ENCODE measurements at regions not wholly inside any gene's neighbourhood (a gene's known extent, or its start where the extent isn't known, plus 50 kb on each side); places are given as distances from the start of the nearest gene placed in this dataset.
"Not testable (repeated sequence)": the region's sequence is repeated elsewhere in the genome, so short reads cannot be mapped to it uniquely, and the experiment has no call there.

DNA sequence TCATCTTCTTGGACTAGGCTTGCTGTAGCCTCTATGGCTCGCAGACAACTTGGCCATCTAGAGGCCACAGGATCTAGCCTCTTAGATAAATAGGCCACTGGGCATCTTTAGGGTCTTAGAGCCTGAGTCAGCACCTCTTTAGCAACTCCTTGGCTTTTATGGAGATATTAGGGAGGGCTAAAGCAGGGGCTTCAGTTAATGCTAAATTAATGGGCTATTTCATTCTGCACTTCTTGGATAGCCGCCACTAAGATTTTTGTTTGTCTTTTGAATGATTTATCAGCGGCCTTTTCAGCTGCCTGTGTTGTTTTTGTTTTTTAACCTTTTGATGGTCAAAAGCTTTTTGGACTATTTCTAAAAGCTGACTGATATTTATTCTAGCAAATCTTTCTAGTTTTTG lies 118.3 kb downstream of the UNC93B1 start:
- H3K36me3 Mint-ChIP-seq; H3K4me3 Mint-ChIP-seq; POLR2A ChIA-PET; H3K4me1 Mint-ChIP-seq; ATAC-seq (ENCODE audit: low read depth); DNase-seq; H3K9me3 Mint-ChIP-seq; H3K27ac Mint-ChIP-seq: not testable (repeated sequence)
- H3K27me3 Mint-ChIP-seq, result peaks cover 10% of the 10 kb centered on the region

DNA sequence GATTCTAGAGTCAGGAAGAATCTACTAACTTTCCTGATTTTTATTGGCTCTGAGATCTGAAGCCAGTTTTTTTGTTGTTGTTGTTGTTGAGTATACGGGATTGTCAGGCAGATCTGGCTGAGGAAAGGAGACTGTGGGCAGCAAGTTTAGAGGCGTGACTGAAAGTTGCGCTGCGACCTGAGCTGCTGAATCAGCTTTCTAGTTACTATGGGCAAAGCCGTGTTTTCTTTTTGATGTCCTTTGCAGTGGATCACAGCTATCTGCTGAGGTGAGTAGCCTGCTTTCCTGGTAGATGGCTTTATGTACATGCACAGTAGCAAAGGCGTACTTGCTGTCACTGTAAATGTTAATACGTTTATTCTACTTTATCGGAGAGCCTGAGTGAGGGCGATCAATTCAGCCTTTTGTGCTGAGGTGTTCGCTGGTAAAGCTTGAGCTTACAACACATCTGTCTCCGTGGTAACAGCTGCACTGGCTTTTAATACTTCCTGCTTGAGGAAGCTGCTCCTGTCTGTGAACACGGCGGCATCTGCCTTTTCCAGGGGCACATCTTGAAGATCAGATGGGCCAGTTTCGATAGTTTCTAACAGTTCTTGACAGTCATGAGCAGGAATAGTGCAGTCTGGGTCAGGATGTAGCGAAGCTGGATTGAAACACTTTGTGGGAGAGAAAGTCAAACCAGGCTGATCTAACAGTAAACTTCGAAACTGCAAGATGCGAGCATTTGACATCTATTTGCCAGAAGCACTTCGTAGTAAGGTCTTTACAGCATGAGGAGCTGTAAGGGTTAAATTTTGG lies 118.9 kb downstream of the UNC93B1 start:
- Mint-ChIP-seq H3K27me3 (peaks cover 10% of the 10 kb centered on the region), H3K4me1 (peaks cover 11% of the 10 kb centered on the region), H3K27ac (peak overlapping the region; percentile 49), H3K4me3 (peak overlapping the region; percentile 43)
- ATAC-seq (ENCODE audit: low read depth); DNase-seq; H3K9me3 Mint-ChIP-seq; H3K36me3 Mint-ChIP-seq; POLR2A ChIA-PET: not testable (repeated sequence)

DNA sequence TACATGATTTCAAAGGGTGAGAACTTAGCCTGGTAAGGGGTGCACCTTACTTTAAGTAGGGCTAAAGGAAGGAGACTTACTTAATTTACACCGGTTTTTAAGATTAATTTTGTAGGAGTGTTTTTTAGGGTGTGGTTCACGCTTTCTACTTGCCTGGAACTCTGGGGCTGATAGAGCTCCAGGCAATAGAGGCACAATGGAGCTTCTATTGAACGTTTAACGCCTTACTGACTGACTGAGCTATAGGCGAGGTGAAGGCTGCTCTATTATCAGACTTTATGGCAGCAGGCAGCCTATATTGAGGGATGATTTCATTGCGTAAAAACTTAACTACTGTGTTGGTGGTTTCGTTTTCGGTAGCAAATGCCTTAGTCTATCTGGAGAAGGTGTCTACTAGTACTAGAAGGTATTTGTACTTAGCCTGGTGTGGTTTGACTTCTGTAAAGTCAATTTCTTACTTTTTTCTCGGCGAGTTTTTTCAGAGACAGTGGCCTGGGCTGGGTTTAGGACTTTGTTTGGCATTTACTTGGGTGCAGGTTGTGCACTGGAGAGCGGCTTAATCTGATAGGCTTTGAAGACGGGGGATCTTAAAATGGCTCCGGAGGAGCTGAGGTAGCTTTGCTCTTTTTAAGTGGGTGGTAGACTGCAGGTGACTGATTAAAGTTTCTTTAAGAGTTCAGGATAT lies 119.7 kb downstream of the UNC93B1 start:
- H3K9me3 Mint-ChIP-seq; H3K36me3 Mint-ChIP-seq; DNase-seq; POLR2A ChIA-PET; ATAC-seq (ENCODE audit: low read depth): not testable (repeated sequence)
- Mint-ChIP-seq H3K27ac (peak overlapping the region; percentile 49), H3K4me3 (peak overlapping the region; percentile 40), H3K27me3 (peaks cover 10% of the 10 kb centered on the region), H3K4me1 (peaks cover 11% of the 10 kb centered on the region)

DNA sequence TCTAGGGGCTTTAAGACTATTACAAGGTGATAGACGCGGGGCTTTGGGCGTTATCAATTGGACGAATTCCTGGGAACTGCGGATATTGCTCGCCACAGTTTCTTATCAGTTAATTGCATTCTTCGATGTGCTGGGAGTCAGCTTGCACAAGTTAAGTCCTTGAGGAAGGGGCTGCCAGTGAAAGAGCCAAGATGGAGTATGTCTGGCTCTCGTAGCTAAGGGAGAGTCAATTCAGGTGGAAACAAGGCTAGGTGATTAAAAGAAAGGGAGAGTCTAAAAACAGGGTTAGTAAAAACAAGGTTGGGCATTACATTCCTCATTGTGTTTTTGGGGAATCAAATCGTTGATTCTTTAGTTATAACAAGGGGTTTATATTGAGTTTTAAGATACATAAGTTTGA lies 121.6 kb downstream of the UNC93B1 start:
- DNase-seq; H3K36me3 Mint-ChIP-seq; ATAC-seq (ENCODE audit: low read depth); POLR2A ChIA-PET; H3K4me3 Mint-ChIP-seq; H3K9me3 Mint-ChIP-seq; H3K27ac Mint-ChIP-seq: not testable (repeated sequence)
- Mint-ChIP-seq H3K27me3 (peaks cover 10% of the 10 kb centered on the region), H3K4me1 (peaks cover 13% of the 10 kb centered on the region)

DNA sequence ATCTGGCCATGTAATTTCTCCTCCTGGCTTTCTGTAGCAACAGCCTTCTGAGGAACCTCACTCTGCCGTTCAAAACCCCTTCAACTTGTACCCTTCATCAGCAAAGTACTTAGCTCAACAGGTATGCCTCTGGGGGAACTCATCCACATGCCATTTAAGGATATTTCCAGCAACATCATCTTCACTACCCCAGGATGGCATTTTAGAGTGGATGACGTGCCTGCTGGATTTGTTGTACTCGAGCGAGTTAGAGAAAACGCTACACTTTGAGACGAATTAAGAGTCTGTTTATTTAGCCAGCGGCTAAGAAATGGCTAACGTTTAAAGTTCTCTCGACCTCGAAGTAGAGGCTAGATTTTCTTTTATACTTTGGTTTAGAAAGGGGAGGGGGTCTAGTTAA lies 122.1 kb downstream of the UNC93B1 start:
- H3K4me3 Mint-ChIP-seq; POLR2A ChIA-PET; H3K27me3 Mint-ChIP-seq; H3K9me3 Mint-ChIP-seq; H3K27ac Mint-ChIP-seq; ATAC-seq (ENCODE audit: low read depth); DNase-seq; H3K36me3 Mint-ChIP-seq: not testable (repeated sequence)
- peaks cover 14% of the 10 kb centered on the region for H3K4me1 Mint-ChIP-seq

DNA sequence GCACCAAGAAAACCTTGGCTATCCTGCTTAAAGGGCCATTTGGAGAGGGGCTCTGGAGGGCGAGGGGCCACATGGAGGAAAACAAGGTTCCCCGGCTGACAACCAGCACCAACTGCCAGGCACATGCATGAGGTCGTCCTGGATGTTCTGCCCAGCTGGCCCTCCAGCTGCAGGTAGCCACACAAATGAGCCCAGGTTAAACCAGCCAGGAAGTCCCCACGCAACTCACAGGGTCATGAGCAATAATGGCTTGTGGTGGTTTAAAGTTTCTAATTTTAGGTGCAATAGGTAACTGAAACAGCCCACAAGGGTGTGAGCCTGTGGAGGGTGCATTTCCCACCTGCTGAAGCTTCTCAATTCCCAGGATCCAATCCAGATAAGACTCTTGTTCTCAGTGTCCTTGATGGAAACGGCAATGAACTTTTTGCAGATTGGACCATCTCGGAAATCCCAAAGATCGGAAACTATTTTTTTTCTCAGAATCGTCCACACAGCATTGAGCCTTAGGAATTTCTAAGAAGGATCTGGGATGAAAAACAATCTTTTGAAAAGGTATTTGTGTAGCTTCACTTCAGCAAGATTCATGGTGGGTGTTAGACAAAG lies 123.2 kb downstream of the UNC93B1 start:
- H3K4me3 Mint-ChIP-seq; ATAC-seq (ENCODE audit: low read depth); POLR2A ChIA-PET; H3K27ac Mint-ChIP-seq; H3K9me3 Mint-ChIP-seq; H3K27me3 Mint-ChIP-seq; DNase-seq; H3K36me3 Mint-ChIP-seq: not testable (repeated sequence)
- H3K4me1 Mint-ChIP-seq, result peaks cover 14% of the 10 kb centered on the region

DNA sequence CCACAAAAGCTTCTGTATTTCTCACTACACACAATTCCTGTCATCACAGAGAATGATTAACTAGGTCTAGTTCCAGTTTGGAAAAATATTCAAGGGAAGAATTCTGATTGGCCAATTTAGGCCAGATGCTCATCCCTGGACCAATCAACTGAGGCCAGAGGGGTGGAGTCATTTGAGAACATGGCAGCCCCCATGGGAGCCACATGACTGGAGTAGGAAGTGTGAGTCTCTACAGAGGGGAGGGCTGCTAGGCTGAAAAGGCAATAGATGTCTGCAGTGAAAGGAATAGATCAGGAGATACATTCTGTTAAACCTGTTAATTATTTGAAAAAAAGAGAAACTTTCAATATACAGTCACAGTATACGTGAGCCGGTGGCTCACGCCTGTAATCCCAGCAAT lies 125.2 kb downstream of the UNC93B1 start:
- POLR2A ChIA-PET; H3K9me3 Mint-ChIP-seq; H3K27me3 Mint-ChIP-seq; DNase-seq; H3K4me1 Mint-ChIP-seq; H3K27ac Mint-ChIP-seq; H3K36me3 Mint-ChIP-seq; H3K4me3 Mint-ChIP-seq; ATAC-seq (ENCODE audit: low read depth): not testable (repeated sequence)

DNA sequence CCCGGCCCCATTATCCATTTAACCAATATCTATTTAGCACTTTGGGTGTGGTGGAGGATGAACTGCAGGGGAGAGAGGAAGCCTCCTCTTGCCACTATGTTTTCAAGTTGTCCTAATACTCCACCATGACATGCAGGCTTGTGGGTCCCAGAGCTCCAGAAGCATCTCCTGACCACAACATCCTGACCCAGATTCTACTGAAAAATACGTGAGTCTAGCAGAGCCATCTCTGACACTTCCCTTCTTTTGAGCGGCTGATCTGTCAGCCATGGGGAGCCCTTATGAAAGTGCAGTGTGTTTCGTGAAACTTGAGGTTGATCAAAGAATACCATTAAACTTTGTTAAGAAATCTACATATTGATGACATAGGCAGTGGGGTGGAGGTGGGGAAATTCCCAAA lies 126.6 kb downstream of the UNC93B1 start:
- H3K4me3 Mint-ChIP-seq; H3K9me3 Mint-ChIP-seq; ATAC-seq (ENCODE audit: low read depth); POLR2A ChIA-PET; H3K36me3 Mint-ChIP-seq; H3K27me3 Mint-ChIP-seq; H3K27ac Mint-ChIP-seq; DNase-seq; H3K4me1 Mint-ChIP-seq: not testable (repeated sequence)

DNA sequence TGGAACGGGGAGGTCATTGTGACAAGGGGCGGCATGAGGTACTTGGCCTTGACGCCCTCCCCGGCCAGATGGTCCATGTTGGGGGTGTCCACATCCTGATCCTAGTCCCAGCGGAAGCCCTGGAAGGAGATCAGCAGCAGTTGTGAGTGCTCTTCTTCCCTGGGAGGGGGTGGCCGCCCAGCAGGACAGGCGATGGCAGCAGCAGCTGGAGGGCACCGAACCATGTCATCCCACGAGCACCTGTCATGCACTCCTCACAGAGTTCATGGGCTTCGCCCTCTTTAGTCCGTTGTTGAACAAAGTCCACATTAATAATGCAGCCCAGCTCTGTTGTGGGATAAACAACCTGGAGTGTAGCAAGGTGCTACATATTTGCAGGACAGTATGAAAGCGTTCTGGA lies 130.7 kb downstream of the UNC93B1 start:
- POLR2A ChIA-PET, H3K9me3 Mint-ChIP-seq, H3K4me3 Mint-ChIP-seq: not testable (repeated sequence)

DNA sequence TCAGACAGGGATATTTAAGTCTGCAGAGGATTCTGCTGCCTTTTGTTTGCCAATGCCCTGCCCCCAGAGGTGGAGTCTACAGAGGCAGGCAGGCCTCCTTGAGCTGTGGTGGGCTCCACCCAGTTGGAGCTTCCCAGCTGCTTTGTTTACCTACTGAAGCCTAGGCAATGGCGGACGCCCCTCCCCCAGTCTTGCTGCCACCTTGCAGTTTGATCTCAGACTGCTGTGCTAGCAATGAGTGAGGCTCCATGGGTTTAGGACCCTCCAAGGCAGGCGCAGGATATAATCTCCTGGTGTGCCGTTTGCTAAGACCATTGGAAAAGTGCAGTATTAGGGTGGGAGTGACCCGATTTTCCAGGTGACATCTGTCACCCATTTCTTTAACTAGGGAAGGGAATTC lies 132.7 kb downstream of the UNC93B1 start:
- POLR2A ChIA-PET; DNase-seq; H3K4me3 Mint-ChIP-seq; H3K36me3 Mint-ChIP-seq; ATAC-seq (ENCODE audit: low read depth); H3K4me1 Mint-ChIP-seq; H3K9me3 Mint-ChIP-seq; H3K27ac Mint-ChIP-seq: not testable (repeated sequence)
- H3K27me3 Mint-ChIP-seq, result peaks cover 27% of the 10 kb centered on the region

More for the DNA sequence above, 130.7 kb downstream of the UNC93B1 start:
- not testable (repeated sequence) for ATAC-seq (ENCODE audit: low read depth); DNase-seq; H3K27ac Mint-ChIP-seq; H3K4me1 Mint-ChIP-seq; H3K36me3 Mint-ChIP-seq
- peaks cover 17% of the 10 kb centered on the region for H3K27me3 Mint-ChIP-seq

DNA sequence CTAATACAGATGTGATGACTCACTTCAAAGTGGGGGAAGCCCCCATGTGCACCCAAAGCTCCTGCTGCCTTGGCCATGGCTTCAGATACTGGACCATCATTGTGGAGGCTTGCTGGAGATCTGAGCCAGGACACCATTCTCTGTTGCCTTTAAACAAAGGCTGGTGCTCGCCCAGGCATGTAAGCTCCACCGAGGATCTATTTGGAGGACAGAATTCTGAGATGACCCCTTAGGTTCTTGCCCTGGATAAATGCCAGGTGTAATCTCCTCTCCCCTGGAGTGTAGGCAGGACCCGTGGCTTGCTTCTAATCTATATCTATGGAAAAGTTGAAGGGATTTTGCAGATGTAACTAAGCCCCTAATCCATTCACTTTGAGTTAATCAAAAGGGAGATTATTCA lies 141.0 kb downstream of the UNC93B1 start:
- ATAC-seq (ENCODE audit: low read depth); H3K4me3 Mint-ChIP-seq; H3K27ac Mint-ChIP-seq; H3K4me1 Mint-ChIP-seq; DNase-seq; H3K9me3 Mint-ChIP-seq; POLR2A ChIA-PET; H3K36me3 Mint-ChIP-seq: not testable (repeated sequence)
- H3K27me3 Mint-ChIP-seq, result peaks cover 11% of the 10 kb centered on the region

DNA sequence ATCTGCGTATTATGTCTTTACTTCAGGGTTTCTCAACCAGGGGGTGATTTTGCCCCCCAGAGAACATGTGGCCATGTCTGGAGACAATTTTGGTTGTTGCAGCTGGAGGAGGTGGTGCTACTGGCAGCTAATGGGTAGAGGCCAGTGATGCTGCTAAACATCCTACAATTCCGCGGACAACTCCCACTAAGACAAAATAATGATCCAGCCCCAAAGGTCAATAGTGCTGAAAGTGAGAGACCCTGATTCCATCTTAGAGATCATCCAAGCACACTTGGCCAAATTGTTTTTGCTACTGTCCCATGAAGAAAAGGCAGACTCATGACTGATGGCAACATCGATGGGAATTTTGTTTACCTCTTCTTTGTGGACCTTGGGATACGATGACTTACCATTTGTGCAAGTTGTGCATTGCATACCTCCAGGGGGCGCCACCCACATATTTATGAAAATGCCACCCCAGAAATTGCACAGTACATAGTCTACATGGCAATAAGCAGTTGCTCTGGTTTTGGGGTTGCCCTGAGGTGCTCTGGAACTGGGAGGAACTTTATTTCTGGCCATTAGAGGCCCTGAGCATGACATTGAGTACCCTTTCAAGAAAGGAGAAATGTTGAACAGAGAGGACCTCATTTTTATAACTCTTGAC lies 144.3 kb downstream of the UNC93B1 start:
- peak; percentile 44 for DNase-seq
- POLR2A ChIA-PET; ATAC-seq (ENCODE audit: low read depth); H3K36me3 Mint-ChIP-seq; H3K27ac Mint-ChIP-seq; H3K4me1 Mint-ChIP-seq; H3K4me3 Mint-ChIP-seq; H3K27me3 Mint-ChIP-seq; H3K9me3 Mint-ChIP-seq: not testable (repeated sequence)

DNA sequence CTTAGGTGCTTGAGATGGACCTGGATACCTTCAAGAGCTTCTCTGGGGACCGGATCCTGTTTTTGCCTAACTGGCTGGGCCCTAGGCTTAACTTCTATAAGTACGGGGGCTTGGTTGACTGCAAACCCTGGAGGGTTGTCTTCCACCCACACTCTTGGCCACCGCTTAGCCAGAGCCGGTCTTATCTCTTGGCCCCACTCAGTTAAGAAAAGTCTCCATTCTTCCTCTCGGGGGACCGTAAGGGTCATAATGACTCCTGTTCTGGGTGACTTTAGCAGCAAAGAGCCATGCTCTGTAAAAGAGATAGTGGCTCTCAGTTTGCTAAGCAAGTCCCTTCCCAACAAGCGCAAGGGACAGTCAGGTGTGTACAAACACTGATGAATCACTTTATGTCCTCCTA lies 153.2 kb downstream of the UNC93B1 start:
- H3K36me3 Mint-ChIP-seq; H3K27ac Mint-ChIP-seq; POLR2A ChIA-PET; H3K9me3 Mint-ChIP-seq; ATAC-seq (ENCODE audit: low read depth); H3K4me3 Mint-ChIP-seq; DNase-seq; H3K4me1 Mint-ChIP-seq: not testable (repeated sequence)
- peaks cover 12% of the 10 kb centered on the region for H3K27me3 Mint-ChIP-seq
